K562 (cell line): ENCODE measurements at regions not wholly inside any gene's neighbourhood (a gene's known extent, or its start where the extent isn't known, plus 50 kb on each side); places are given as distances from the start of the nearest gene placed in this dataset.
A peak's percentile ranks its signal among the peaks of the same experiment; 100 is the strongest.

Experiments used
- ATF4 ChIP-seq: fragments of 450-650 bp; formaldehyde crosslinking; IDR thresholded peaks from 2 replicates; pipeline ENCODE4 v1.4.0; 2022; ENCODE audit warnings: mild to moderate bottlenecking, moderate library complexity
- EHMT2 ChIP-seq: fragments of 450-650 bp; IDR thresholded peaks from 2 replicates; pipeline ENCODE4 v1.6.1; 2018; ENCODE audit warnings: antibody characterized with exemption
- ETS2 ChIP-seq: IDR thresholded peaks from 2 replicates; pipeline ENCODE4 v1.6.1; 2016; ENCODE audit warnings: borderline replicate concordance, missing genetic modification characterization, mild to moderate bottlenecking, moderate library complexity, missing compliant biosample characterization; ENCODE audit not compliant: poor library complexity, severe bottlenecking
- FOS ChIP-seq: IDR thresholded peaks from 3 replicates; pipeline ENCODE4 v1.6.1; 2011; ENCODE audit not compliant: insufficient read length; ENCODE audit errors: extremely low read depth
- GABPB1 ChIP-seq: sonication (generic); formaldehyde crosslinking; IDR thresholded peaks from 2 replicates; pipeline ENCODE4 v1.8.0; 2022; ENCODE audit warnings: mild to moderate bottlenecking, missing genetic modification reagents
- HOXB6 ChIP-seq: fragments of 250-450 bp; sonication (Bioruptor Pico); IDR thresholded peaks from 2 replicates; pipeline ENCODE4 v1.5.1; 2022; ENCODE audit warnings: mild to moderate bottlenecking, borderline replicate concordance
- MTA1 ChIP-seq: fragments of 450-650 bp; IDR thresholded peaks from 2 replicates; pipeline ENCODE4 v1.6.1; 2017; ENCODE audit warnings: borderline replicate concordance
- NR2C2 ChIP-seq, 2 experiments: fragments of 200-800 bp in 1 of 2; sonication (Bioruptor generic) in 1 of 2; sonication (generic) in 1 of 2; formaldehyde crosslinking in 1 of 2; IDR thresholded peaks; 2 replicates each; pipeline versions ENCODE4 v1.6.1 to v1.8.0; 2016 to 2022; ENCODE audit warnings: mild to moderate bottlenecking in 1 of 2, missing compliant biosample characterization in 1 of 2, missing genetic modification characterization in 1 of 2, missing genetic modification reagents in 1 of 2
- OTX1 ChIP-seq: fragments of 450-650 bp; formaldehyde crosslinking; IDR thresholded peaks from 2 replicates; pipeline ENCODE4 v1.4.0; 2022; ENCODE audit warnings: mild to moderate bottlenecking
- SREBF1 ChIP-seq: fragments of 150-350 bp; IDR thresholded peaks from 2 replicates; pipeline ENCODE4 v1.6.1; 2014; ENCODE audit warnings: antibody characterized with exemption, low read depth, low read length, borderline replicate concordance
- THRAP3 ChIP-seq: fragments of 450-650 bp; IDR thresholded peaks from 2 replicates; pipeline ENCODE4 v1.6.1; 2016; ENCODE audit warnings: mild to moderate bottlenecking, inconsistent platforms, borderline replicate concordance
- YY1 ChIP-seq, 3 experiments: IDR thresholded peaks; 2 replicates each; pipeline ENCODE4 v1.6.1; 2011; ENCODE audit warnings: low read length in 2 of 3, mild to moderate bottlenecking in 2 of 3, moderate library complexity in 2 of 3, borderline replicate concordance in 1 of 3, control low read depth in 1 of 3, low read depth in 1 of 3; ENCODE audit not compliant: insufficient read depth in 3 of 3, insufficient replicate concordance in 2 of 3, control insufficient read depth in 1 of 3, insufficient read length in 1 of 3; ENCODE audit errors: extremely low read depth in 1 of 3
- ZKSCAN1 ChIP-seq: fragments of 150-350 bp; IDR thresholded peaks from 2 replicates; pipeline ENCODE4 v1.6.1; 2016; ENCODE audit warnings: low read depth, low read length
- ZNF584 ChIP-seq: fragments of 200-800 bp; sonication (Bioruptor generic); IDR thresholded peaks from 2 replicates; pipeline ENCODE4 v1.6.1; 2016; ENCODE audit warnings: low read depth, mild to moderate bottlenecking, missing genetic modification characterization, missing compliant biosample characterization
- TF ChIP-seq, protein P1 (sequence below): IDR thresholded peaks from 3 replicates; pipeline ENCODE4 v1.6.1; 2011; ENCODE audit warnings: borderline replicate concordance, mild to moderate bottlenecking; ENCODE audit not compliant: insufficient read length, insufficient read depth
- TF ChIP-seq, protein P2 (sequence below): sonication (generic); formaldehyde crosslinking; IDR thresholded peaks from 2 replicates; pipeline ENCODE4 v1.9.0; 2022; ENCODE audit warnings: mild to moderate bottlenecking, missing genetic modification reagents
- TF ChIP-seq, protein P3 (sequence below): fragments of 450-650 bp; IDR thresholded peaks from 2 replicates; pipeline ENCODE4 v1.6.1; 2016; ENCODE audit warnings: missing biosample characterization, missing genetic modification characterization
- TF ChIP-seq, protein P4 (sequence below): sonication (generic); formaldehyde crosslinking; IDR thresholded peaks from 2 replicates; pipeline ENCODE4 v1.8.0; 2022; ENCODE audit warnings: mild to moderate bottlenecking, low read depth, missing genetic modification reagents

DNA sequence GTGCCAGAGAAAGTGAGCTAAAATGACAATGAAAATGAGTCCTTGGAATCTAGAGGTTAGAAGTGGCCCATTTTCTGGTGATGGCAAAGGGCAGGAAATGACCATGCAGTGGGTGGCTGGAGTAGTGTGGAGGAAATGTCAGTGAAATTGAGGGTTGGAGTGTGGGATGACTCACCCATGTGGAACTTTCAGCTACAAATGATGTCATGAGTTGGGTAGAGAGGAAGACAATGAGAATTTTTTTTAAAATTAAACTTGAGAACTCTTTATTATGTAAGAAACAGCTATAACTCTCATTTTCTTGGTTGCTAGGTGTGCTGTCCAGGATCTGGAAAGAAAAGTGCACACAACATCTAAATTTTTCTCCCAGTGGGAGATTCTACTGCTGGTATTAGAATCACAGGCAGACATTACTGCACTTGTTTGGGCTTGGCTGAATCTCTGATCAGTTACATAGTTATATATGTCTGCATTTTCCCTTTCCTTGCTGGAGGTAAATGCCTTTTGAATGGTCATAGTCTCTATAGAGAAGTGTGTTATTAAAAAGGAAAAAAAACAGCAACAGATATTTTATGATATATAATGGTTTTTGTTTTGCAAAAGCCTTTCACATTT lies 56.8 kb upstream of the GNG12 start (continued):
- TF ChIP-seq ATF4 (no peak), THRAP3 (no peak), NR2C2 (CRISPR knock-in tag; IDR thresholded peaks at IDR 0.05) (no peak), NR2C2 (tag; IDR thresholded peaks at IDR 0.05) (peak; percentile 51; the same call in 1 of the 2 replicates), MTA1 (no peak), ZKSCAN1 (no peak), EHMT2 (no peak), GABPB1 (CRISPR knock-in tag) (no peak), SREBF1 (no peak), HOXB6 (CRISPR knock-in tag) (no peak), FOS (peak; percentile 55), ZNF584 (peak; percentile 40; the same call in 1 of the 2 replicates), YY1 (IDR thresholded peaks at IDR 0.05; ENCODE audit: borderline replicate concordance in 1 of 3, control insufficient read depth in 1 of 3, extremely low read depth in 1 of 3, insufficient read depth in 3 of 3, insufficient read length in 1 of 3, insufficient replicate concordance in 2 of 3, low read depth in 1 of 3, low read length in 2 of 3) (no peak), OTX1 (CRISPR knock-in tag) (no peak), ETS2 (no peak)
- TF ChIP-seq, protein P1, sequence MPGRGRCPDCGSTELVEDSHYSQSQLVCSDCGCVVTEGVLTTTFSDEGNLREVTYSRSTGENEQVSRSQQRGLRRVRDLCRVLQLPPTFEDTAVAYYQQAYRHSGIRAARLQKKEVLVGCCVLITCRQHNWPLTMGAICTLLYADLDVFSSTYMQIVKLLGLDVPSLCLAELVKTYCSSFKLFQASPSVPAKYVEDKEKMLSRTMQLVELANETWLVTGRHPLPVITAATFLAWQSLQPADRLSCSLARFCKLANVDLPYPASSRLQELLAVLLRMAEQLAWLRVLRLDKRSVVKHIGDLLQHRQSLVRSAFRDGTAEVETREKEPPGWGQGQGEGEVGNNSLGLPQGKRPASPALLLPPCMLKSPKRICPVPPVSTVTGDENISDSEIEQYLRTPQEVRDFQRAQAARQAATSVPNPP = no peak
- TF ChIP-seq, protein P2, sequence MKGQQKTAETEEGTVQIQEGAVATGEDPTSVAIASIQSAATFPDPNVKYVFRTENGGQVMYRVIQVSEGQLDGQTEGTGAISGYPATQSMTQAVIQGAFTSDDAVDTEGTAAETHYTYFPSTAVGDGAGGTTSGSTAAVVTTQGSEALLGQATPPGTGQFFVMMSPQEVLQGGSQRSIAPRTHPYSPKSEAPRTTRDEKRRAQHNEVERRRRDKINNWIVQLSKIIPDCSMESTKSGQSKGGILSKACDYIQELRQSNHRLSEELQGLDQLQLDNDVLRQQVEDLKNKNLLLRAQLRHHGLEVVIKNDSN (CRISPR knock-in tag) = no peak
- TF ChIP-seq, protein P3, sequence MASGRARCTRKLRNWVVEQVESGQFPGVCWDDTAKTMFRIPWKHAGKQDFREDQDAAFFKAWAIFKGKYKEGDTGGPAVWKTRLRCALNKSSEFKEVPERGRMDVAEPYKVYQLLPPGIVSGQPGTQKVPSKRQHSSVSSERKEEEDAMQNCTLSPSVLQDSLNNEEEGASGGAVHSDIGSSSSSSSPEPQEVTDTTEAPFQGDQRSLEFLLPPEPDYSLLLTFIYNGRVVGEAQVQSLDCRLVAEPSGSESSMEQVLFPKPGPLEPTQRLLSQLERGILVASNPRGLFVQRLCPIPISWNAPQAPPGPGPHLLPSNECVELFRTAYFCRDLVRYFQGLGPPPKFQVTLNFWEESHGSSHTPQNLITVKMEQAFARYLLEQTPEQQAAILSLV = no peak
- TF ChIP-seq, protein P4, sequence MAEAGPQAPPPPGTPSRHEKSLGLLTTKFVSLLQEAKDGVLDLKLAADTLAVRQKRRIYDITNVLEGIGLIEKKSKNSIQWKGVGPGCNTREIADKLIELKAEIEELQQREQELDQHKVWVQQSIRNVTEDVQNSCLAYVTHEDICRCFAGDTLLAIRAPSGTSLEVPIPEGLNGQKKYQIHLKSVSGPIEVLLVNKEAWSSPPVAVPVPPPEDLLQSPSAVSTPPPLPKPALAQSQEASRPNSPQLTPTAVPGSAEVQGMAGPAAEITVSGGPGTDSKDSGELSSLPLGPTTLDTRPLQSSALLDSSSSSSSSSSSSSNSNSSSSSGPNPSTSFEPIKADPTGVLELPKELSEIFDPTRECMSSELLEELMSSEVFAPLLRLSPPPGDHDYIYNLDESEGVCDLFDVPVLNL = no peak
